ENCODE measurements at regions not wholly inside any gene's neighbourhood (a gene's known extent, or its start where the extent isn't known, plus 50 kb on each side); places are given as distances from the start of the nearest gene placed in this dataset.

GRCh38 chr12:59374783-59375182, 221.0 kb upstream of the SLC16A7 start:
- ChIA-PET CTCF (interaction anchor here (0.7 kb wide), 1 partner anchor 125 kb away, joined by 3 read pairs; no protein-coding TSS in a partner anchor), POLR2A (no interaction called here)

DNA sequence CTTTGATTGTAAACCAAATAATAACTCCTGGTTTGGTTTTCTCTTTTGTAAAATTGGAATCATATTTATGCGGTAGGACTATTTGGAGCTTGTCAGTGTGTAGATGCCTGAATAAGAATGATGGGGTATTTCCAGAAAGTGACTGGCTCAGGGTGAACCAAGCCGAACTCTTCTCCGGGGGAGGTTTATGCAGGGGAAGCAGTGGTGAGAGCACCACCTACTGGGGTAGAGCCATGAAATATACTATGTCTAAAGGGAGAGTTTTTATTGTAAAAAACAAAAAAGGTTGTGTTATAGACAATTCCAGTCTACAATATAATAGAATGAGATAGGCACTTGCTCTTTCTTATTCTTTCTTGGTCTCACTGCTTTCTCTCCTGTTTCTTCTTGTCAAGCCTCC, 222.9 kb upstream of the SLC16A7 start:
- ChIA-PET POLR2A (no interaction called here), CTCF (interaction anchor here (0.5 to 1.9 kb wide), 5 partner anchors 16 to 506 kb away, joined by 3 to 5 read pairs (median 3); no protein-coding TSS in a partner anchor)
- Histone ChIP-seq H3K4me3 (ENCODE audit: low read depth, low read length) (no peak overlapping the region), H3K27ac (ENCODE audit: extremely low read depth, low read depth, low read length) (no peak overlapping the region), H3K4me1 (ENCODE audit: control insufficient read depth, insufficient read depth, low read length) (no peaks in the 10 kb centered on the region), H3K36me3 (ENCODE audit: control insufficient read depth in 2 of 2, insufficient read depth in 1 of 2, low read length in 2 of 2) (no peaks in the 10 kb centered on the region), H3K9me3 (ENCODE audit: control insufficient read depth, insufficient read depth, low read depth, low read length) (no peaks in the 10 kb centered on the region)
- no peak for TF ChIP-seq PRDM2 (tag by site-specific recombination; IDR thresholded peaks at IDR 0.05; ENCODE audit: borderline replicate concordance)

More at GRCh38 chr12:59374783-59375182, 221.0 kb upstream of the SLC16A7 start:
- Histone ChIP-seq H3K4me1 (ENCODE audit: control insufficient read depth, insufficient read depth, low read length) (no peaks in the 10 kb centered on the region), H3K4me3 (ENCODE audit: low read depth, low read length) (no peak overlapping the region), H3K27ac (ENCODE audit: extremely low read depth, low read depth, low read length) (no peak overlapping the region), H3K9me3 (ENCODE audit: control insufficient read depth, insufficient read depth, low read depth, low read length) (no peaks in the 10 kb centered on the region), H3K36me3 (ENCODE audit: control insufficient read depth in 2 of 2, insufficient read depth in 1 of 2, low read length in 2 of 2) (no peaks in the 10 kb centered on the region)
- no peak for TF ChIP-seq ZNF426 (tag by site-specific recombination; IDR thresholded peaks at IDR 0.05)
- peak; percentile 74 for TF ChIP-seq ATF2 (tag by site-specific recombination; IDR thresholded peaks at IDR 0.05; ENCODE audit: low read depth)

DNA sequence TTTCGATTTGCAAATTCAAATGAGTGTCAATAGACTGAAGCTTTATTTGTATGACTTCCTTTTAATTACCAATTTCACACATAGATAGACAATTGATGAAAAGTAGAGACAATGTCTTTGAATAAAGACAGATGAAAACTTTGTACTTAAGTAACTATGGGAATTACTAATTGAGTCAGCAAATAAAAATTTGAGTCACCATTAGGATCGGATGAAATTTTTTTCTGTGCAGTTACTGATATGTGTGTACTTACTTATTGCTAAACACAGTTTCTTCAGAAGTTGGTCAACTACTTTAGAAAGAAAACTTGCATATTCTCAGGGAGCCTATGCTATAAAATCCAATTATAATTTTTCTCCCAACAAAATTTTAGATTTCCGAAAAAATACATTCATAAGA, 224.9 kb upstream of the SLC16A7 start:
- Histone ChIP-seq H3K27ac (ENCODE audit: extremely low read depth, low read depth, low read length) (no peak overlapping the region), H3K4me3 (ENCODE audit: low read depth, low read length) (no peak overlapping the region), H3K36me3 (ENCODE audit: control insufficient read depth in 2 of 2, insufficient read depth in 1 of 2, low read length in 2 of 2) (no peaks in the 10 kb centered on the region), H3K4me1 (ENCODE audit: control insufficient read depth, insufficient read depth, low read length) (no peaks in the 10 kb centered on the region), H3K9me3 (ENCODE audit: control insufficient read depth, insufficient read depth, low read depth, low read length) (no peaks in the 10 kb centered on the region)
- ChIA-PET POLR2A (no interaction called here), CTCF (interaction anchor here (1.1 kb wide), 1 partner anchor 955 kb away, joined by 3 read pairs; no protein-coding TSS in a partner anchor)
- TF ChIP-seq REST (tag by site-specific recombination; IDR thresholded peaks at IDR 0.05) (no peak), ZNF664 (tag by site-specific recombination; IDR thresholded peaks at IDR 0.05) (no peak), INSM2 (tag by site-specific recombination; IDR thresholded peaks at IDR 0.05) (no peak), ZFP41 (tag by site-specific recombination; IDR thresholded peaks at IDR 0.05; ENCODE audit: borderline replicate concordance) (no peak), ZBTB49 (tag by site-specific recombination; IDR thresholded peaks at IDR 0.05; ENCODE audit: low read depth) (no peak), TSHZ1 (tag by site-specific recombination; IDR thresholded peaks at IDR 0.05; ENCODE audit: borderline replicate concordance) (no peak)
